ENCODE measurements at regions not wholly inside any gene's neighbourhood (a gene's known extent, or its start where the extent isn't known, plus 50 kb on each side); places are given as distances from the start of the nearest gene placed in this dataset.
"Not testable (repeated sequence)": the region's sequence is repeated elsewhere in the genome, so short reads cannot be mapped to it uniquely, and the experiment has no call there.

DNA sequence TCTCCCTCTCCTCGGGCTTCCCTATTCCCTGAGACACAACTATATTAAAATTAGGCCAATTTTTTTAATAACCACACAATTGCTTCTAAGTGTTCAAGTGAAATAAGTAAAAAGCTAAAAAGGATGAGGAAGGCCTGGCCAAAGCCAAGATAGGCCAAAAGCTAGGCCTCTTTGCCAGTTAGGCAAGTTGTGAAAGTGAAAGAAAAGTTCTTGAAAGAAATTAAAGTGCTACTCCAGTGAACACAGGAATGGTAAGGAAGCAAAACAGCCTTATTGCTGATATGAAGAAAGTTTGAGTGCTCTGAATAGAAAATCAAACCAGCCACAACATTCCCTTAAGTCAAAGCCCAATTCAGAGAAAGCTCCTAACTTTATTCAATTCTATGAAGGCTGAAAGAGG is 114.2 kb upstream of the FAT4 start:
- Histone ChIP-seq H3F3A (ENCODE audit: insufficient read depth, low read length) (no peaks in the 10 kb centered on the region), H2AFZ (ENCODE audit: low read length) (no peak overlapping the region), H3K27me3 (ENCODE audit: insufficient read depth, low read length) (no peaks in the 10 kb centered on the region), H3K4me1 (ENCODE audit: insufficient read depth, low read length, severe bottlenecking) (no peaks in the 10 kb centered on the region), H3K9me3 (ENCODE audit: low read length) (no peaks in the 10 kb centered on the region), H4K20me1 (ENCODE audit: insufficient read depth, low read length) (no peaks in the 10 kb centered on the region), H3K4me2 (ENCODE audit: low read length) (no peak overlapping the region), H3K4me3 (ENCODE audit: low read depth, low read length, poor library complexity, severe bottlenecking) (no peak overlapping the region), H3K79me2 (ENCODE audit: insufficient read depth, low read length) (no peaks in the 10 kb centered on the region), H3K27ac (ENCODE audit: low read depth, low read length, poor library complexity, severe bottlenecking) (no peak overlapping the region), H3K9me2 (ENCODE audit: low read depth, low read length) (no peaks in the 10 kb centered on the region), H3K36me3 (ENCODE audit: insufficient read depth, low read length) (no peaks in the 10 kb centered on the region), H3K9ac (ENCODE audit: low read length) (no peak overlapping the region)
- TF ChIP-seq EZH2 (IDR thresholded peaks at IDR 0.05; ENCODE audit: borderline replicate concordance, low read length) = no peak
- TF ChIP-seq, protein P1, sequence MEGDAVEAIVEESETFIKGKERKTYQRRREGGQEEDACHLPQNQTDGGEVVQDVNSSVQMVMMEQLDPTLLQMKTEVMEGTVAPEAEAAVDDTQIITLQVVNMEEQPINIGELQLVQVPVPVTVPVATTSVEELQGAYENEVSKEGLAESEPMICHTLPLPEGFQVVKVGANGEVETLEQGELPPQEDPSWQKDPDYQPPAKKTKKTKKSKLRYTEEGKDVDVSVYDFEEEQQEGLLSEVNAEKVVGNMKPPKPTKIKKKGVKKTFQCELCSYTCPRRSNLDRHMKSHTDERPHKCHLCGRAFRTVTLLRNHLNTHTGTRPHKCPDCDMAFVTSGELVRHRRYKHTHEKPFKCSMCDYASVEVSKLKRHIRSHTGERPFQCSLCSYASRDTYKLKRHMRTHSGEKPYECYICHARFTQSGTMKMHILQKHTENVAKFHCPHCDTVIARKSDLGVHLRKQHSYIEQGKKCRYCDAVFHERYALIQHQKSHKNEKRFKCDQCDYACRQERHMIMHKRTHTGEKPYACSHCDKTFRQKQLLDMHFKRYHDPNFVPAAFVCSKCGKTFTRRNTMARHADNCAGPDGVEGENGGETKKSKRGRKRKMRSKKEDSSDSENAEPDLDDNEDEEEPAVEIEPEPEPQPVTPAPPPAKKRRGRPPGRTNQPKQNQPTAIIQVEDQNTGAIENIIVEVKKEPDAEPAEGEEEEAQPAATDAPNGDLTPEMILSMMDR (IDR thresholded peaks at IDR 0.05; ENCODE audit: low read length) = no peak

DNA sequence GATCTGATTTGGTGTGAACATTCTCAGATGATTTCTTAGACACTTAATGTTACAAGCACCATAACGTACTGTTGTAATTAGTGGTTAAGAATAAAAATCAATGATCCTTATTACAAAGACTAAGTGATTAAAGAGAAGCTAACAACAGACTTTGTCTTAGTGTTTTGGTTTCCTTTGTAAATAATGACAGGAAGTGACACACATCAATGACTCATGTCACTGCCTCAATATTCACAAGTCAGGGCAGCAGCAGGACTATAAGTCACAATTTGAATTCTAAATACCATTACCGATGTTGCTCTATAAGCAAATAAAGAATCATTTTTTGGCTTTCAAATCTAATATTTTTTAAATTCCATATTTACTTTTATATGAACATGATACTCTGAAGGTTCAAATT is 115.8 kb upstream of the FAT4 start:
- no peak overlapping the region for H3K4me3 ChIP-seq (ENCODE audit: low read depth, low read length, poor library complexity, severe bottlenecking)
- H3K9ac ChIP-seq (ENCODE audit: low read length) = no peak overlapping the region
- no peaks in the 10 kb centered on the region for H3K9me3 ChIP-seq (ENCODE audit: low read length)
- H4K20me1 ChIP-seq (ENCODE audit: insufficient read depth, low read length) = no peaks in the 10 kb centered on the region
- TF ChIP-seq, protein P1 (IDR thresholded peaks at IDR 0.05; ENCODE audit: low read length) = no peak
- no peak for TF ChIP-seq EZH2 (IDR thresholded peaks at IDR 0.05; ENCODE audit: borderline replicate concordance, low read length)
- H3K4me2 ChIP-seq (ENCODE audit: low read length) = no peak overlapping the region
- H3K27ac ChIP-seq (ENCODE audit: low read depth, low read length, poor library complexity, severe bottlenecking) = no peak overlapping the region
- no peaks in the 10 kb centered on the region for H3K27me3 ChIP-seq (ENCODE audit: insufficient read depth, low read length)
- no peaks in the 10 kb centered on the region for H3K79me2 ChIP-seq (ENCODE audit: insufficient read depth, low read length)
- H3K36me3 ChIP-seq (ENCODE audit: insufficient read depth, low read length) = no peaks in the 10 kb centered on the region
- H3F3A ChIP-seq (ENCODE audit: insufficient read depth, low read length) = no peaks in the 10 kb centered on the region
- H2AFZ ChIP-seq (ENCODE audit: low read length) = no peak overlapping the region
- no peaks in the 10 kb centered on the region for H3K4me1 ChIP-seq (ENCODE audit: insufficient read depth, low read length, severe bottlenecking)
- H3K9me2 ChIP-seq (ENCODE audit: low read depth, low read length) = no peaks in the 10 kb centered on the region

DNA sequence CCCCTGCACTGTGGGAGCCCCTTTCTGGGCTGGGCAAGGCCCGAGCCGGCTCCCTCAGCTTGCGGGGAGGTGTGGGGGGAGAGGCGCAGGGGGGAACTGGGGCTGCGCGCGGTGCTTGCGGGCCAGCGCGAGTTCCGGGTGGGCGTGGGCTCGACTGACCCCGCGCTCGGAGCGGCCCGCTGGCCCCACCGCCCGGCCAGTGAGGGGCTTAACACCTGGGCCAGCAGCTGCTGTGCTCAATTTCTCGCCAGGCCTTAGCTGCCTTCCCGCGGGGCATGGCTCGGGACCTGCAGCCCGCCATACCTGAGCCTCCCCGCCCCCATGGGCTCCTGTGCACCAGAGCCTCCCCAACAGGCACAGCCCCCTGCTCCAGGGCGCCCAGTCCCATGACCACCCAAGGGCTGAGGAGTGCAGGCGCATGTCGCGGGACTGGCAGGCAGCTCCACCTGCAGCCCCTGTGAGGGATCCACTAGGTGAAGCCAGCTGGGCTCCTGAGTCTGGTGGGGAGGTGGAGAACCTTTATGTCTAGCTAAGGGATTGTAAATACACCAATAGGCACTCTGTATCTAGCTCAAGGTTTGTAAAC is 122.8 kb upstream of the FAT4 start:
- H3K79me2 ChIP-seq (ENCODE audit: insufficient read depth, low read length); H3K4me1 ChIP-seq (ENCODE audit: insufficient read depth, low read length, severe bottlenecking); H3K4me3 ChIP-seq (ENCODE audit: low read depth, low read length, poor library complexity, severe bottlenecking); H3K27ac ChIP-seq (ENCODE audit: low read depth, low read length, poor library complexity, severe bottlenecking); H3K9ac ChIP-seq (ENCODE audit: low read length); H2AFZ ChIP-seq (ENCODE audit: low read length); H4K20me1 ChIP-seq (ENCODE audit: insufficient read depth, low read length); H3K4me2 ChIP-seq (ENCODE audit: low read length); H3K9me2 ChIP-seq (ENCODE audit: low read depth, low read length); H3K9me3 ChIP-seq (ENCODE audit: low read length); H3K27me3 ChIP-seq (ENCODE audit: insufficient read depth, low read length); H3K36me3 ChIP-seq (ENCODE audit: insufficient read depth, low read length); H3F3A ChIP-seq (ENCODE audit: insufficient read depth, low read length): not testable (repeated sequence)

DNA sequence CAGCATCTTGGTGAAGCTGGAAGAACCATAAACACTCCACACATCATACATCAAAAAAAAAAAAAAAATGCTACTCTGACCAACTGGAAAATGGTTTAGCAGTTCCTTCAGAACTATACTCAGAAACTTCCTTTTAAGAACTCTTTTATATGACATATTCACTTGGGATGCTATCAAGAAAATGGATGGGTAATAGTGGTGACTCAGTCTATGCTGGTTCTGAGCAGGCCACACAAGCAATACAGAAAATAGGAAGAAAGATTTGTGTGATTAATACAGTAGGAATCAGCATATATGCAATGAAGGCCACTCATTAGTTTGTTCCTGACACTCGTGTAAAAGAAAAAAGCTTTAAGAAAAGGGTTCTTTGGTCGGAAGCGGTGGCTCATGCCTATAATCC is 123.5 kb upstream of the FAT4 start:
- H3K9me3 ChIP-seq (ENCODE audit: low read length) = no peaks in the 10 kb centered on the region
- H3K4me2 ChIP-seq (ENCODE audit: low read length) = no peak overlapping the region
- H4K20me1 ChIP-seq (ENCODE audit: insufficient read depth, low read length) = no peaks in the 10 kb centered on the region
- H3K27me3 ChIP-seq (ENCODE audit: insufficient read depth, low read length) = no peaks in the 10 kb centered on the region
- H3K9ac ChIP-seq (ENCODE audit: low read length) = no peak overlapping the region
- no peak for TF ChIP-seq EZH2 (IDR thresholded peaks at IDR 0.05; ENCODE audit: borderline replicate concordance, low read length)
- TF ChIP-seq, protein P1 (IDR thresholded peaks at IDR 0.05; ENCODE audit: low read length) = no peak
- H3K27ac ChIP-seq (ENCODE audit: low read depth, low read length, poor library complexity, severe bottlenecking) = no peak overlapping the region
- no peaks in the 10 kb centered on the region for H3K36me3 ChIP-seq (ENCODE audit: insufficient read depth, low read length)
- H3K4me3 ChIP-seq (ENCODE audit: low read depth, low read length, poor library complexity, severe bottlenecking) = no peak overlapping the region
- no peaks in the 10 kb centered on the region for H3K4me1 ChIP-seq (ENCODE audit: insufficient read depth, low read length, severe bottlenecking)
- no peaks in the 10 kb centered on the region for H3K9me2 ChIP-seq (ENCODE audit: low read depth, low read length)
- no peaks in the 10 kb centered on the region for H3K79me2 ChIP-seq (ENCODE audit: insufficient read depth, low read length)
- H2AFZ ChIP-seq (ENCODE audit: low read length) = no peak overlapping the region
- no peaks in the 10 kb centered on the region for H3F3A ChIP-seq (ENCODE audit: insufficient read depth, low read length)

Data from OCI-LY1 (cell line).